ENCODE measurements at regions not wholly inside any gene's neighbourhood (a gene's known extent, or its start where the extent isn't known, plus 50 kb on each side); places are given as distances from the start of the nearest gene placed in this dataset.

GRCh38 chr17:54505404-54505803 is 395.2 kb upstream of the TOM1L1 start:
- Mint-ChIP-seq H3K27ac (no peak overlapping the region), H3K9me3 (ENCODE audit: insufficient read depth) (peaks cover 8% of the 10 kb centered on the region), H3K27me3 (no peaks in the 10 kb centered on the region), H3K4me1 (no peaks in the 10 kb centered on the region), H3K4me3 (no peak overlapping the region)
- no peaks in the 10 kb centered on the region for H4K20me1 ChIP-seq (ENCODE audit: control insufficient read depth, insufficient read depth, low read length, poor library complexity, severe bottlenecking)
- ChIA-PET POLR2A (no interaction called here), CTCF (interaction anchor here (0.9 kb wide), 1 partner anchor 10 kb away, joined by 4 read pairs; no protein-coding TSS in a partner anchor)
- DNase-seq, result no peak
- peaks cover 0 to 4% (median 0%) of the 10 kb centered on the region in 3 donors for H3K9me3 ChIP-seq (ENCODE audit: control extremely low read depth in 1 of 3, control insufficient read depth in 2 of 3, insufficient read depth in 1 of 3, low read length in 2 of 3)
- TF ChIP-seq, protein P1, sequence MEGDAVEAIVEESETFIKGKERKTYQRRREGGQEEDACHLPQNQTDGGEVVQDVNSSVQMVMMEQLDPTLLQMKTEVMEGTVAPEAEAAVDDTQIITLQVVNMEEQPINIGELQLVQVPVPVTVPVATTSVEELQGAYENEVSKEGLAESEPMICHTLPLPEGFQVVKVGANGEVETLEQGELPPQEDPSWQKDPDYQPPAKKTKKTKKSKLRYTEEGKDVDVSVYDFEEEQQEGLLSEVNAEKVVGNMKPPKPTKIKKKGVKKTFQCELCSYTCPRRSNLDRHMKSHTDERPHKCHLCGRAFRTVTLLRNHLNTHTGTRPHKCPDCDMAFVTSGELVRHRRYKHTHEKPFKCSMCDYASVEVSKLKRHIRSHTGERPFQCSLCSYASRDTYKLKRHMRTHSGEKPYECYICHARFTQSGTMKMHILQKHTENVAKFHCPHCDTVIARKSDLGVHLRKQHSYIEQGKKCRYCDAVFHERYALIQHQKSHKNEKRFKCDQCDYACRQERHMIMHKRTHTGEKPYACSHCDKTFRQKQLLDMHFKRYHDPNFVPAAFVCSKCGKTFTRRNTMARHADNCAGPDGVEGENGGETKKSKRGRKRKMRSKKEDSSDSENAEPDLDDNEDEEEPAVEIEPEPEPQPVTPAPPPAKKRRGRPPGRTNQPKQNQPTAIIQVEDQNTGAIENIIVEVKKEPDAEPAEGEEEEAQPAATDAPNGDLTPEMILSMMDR (IDR thresholded peaks at IDR 0.05), result no peak
- TF ChIP-seq EZH2 (IDR thresholded peaks at IDR 0.05; ENCODE audit: borderline replicate concordance, insufficient read depth, low read depth, low read length, poor library complexity, severe bottlenecking), result no peak
- H3K4me3 ChIP-seq (ENCODE audit: control extremely low read depth in 1 of 5, extremely low read depth in 1 of 5, insufficient read depth in 1 of 5, low read depth in 2 of 5, low read length in 4 of 5), result no peak overlapping the region
- no peaks in the 10 kb centered on the region for H3K36me3 ChIP-seq (replicated peaks in 1 of 2; ENCODE audit: control extremely low read depth in 1 of 2, control insufficient read depth in 1 of 2, extremely low read depth in 1 of 2, insufficient read depth in 2 of 2, low read length in 1 of 2)
- no peaks in the 10 kb centered on the region for H3K79me2 ChIP-seq (ENCODE audit: control insufficient read depth, insufficient read depth, low read length)
- no peak overlapping the region for H3K27ac ChIP-seq (ENCODE audit: low read length in 2 of 2)
- ATAC-seq (ENCODE audit: low read depth), result no peak
- H2AFZ ChIP-seq (ENCODE audit: insufficient read depth, low read depth, low read length, poor library complexity, severe bottlenecking), result no peak overlapping the region
- H3K4me1 ChIP-seq (ENCODE audit: control insufficient read depth in 2 of 2, insufficient read depth in 2 of 2, low read length in 2 of 2), result no peaks in the 10 kb centered on the region
- no peak overlapping the region for H3K4me2 ChIP-seq (replicated peaks; ENCODE audit: low read depth, low read length, poor library complexity, severe bottlenecking)
- no peaks in the 10 kb centered on the region for H3K27me3 ChIP-seq (replicated peaks in 1 of 4; ENCODE audit: control extremely low read depth in 1 of 4, control insufficient read depth in 3 of 4, insufficient read depth in 4 of 4, low read length in 3 of 4)
- intact Hi-C loops (cut with micrococcal nuclease), result no loop called here
- no peak overlapping the region for H3K9ac ChIP-seq (ENCODE audit: low read length)

GRCh38 chr17:54518706-54519105 is 381.9 kb upstream of the TOM1L1 start:
- Mint-ChIP-seq H3K27ac (no peak overlapping the region), H3K4me1 (no peaks in the 10 kb centered on the region), H3K27me3 (no peaks in the 10 kb centered on the region), H3K4me3 (no peak overlapping the region), H3K9me3 (ENCODE audit: insufficient read depth) (peaks cover 4% of the 10 kb centered on the region)
- POLR2A ChIA-PET, result no interaction called here
- H2AFZ ChIP-seq (ENCODE audit: insufficient read depth, low read depth, low read length, poor library complexity, severe bottlenecking), result no peak overlapping the region
- H3K9ac ChIP-seq (ENCODE audit: low read length), result no peak overlapping the region
- ATAC-seq (ENCODE audit: low read depth) (no peak), DNase-seq (no peak)
- TF ChIP-seq EZH2 (IDR thresholded peaks at IDR 0.05; ENCODE audit: borderline replicate concordance, insufficient read depth, low read depth, low read length, poor library complexity, severe bottlenecking), result no peak
- TF ChIP-seq, protein P1 (IDR thresholded peaks at IDR 0.05), result no peak
- H3K4me1 ChIP-seq (ENCODE audit: control insufficient read depth in 2 of 2, insufficient read depth in 2 of 2, low read length in 2 of 2), result no peaks in the 10 kb centered on the region
- H4K20me1 ChIP-seq (ENCODE audit: control insufficient read depth, insufficient read depth, low read length, poor library complexity, severe bottlenecking), result no peaks in the 10 kb centered on the region
- no peak overlapping the region for H3K27ac ChIP-seq (ENCODE audit: low read length in 2 of 2)
- CTCF ChIA-PET, result no interaction called here
- 88% methylated on average over 2 of the region's 2 CpGs for WGBS (ENCODE audit: insufficient coverage)
- H3K9me3 ChIP-seq (ENCODE audit: control extremely low read depth in 1 of 3, control insufficient read depth in 2 of 3, insufficient read depth in 1 of 3, low read length in 2 of 3), result peaks cover 0 to 12% (median 1%) of the 10 kb centered on the region in 3 donors
- no peaks in the 10 kb centered on the region for H3K36me3 ChIP-seq (replicated peaks in 1 of 2; ENCODE audit: control extremely low read depth in 1 of 2, control insufficient read depth in 1 of 2, extremely low read depth in 1 of 2, insufficient read depth in 2 of 2, low read length in 1 of 2)
- no peak overlapping the region for H3K4me2 ChIP-seq (replicated peaks; ENCODE audit: low read depth, low read length, poor library complexity, severe bottlenecking)
- no peaks in the 10 kb centered on the region for H3K79me2 ChIP-seq (ENCODE audit: control insufficient read depth, insufficient read depth, low read length)
- no peaks in the 10 kb centered on the region for H3K27me3 ChIP-seq (replicated peaks in 1 of 4; ENCODE audit: control extremely low read depth in 1 of 4, control insufficient read depth in 3 of 4, insufficient read depth in 4 of 4, low read length in 3 of 4)
- intact Hi-C loops (cut with micrococcal nuclease), result no loop called here
- no peak overlapping the region for H3K4me3 ChIP-seq (ENCODE audit: control extremely low read depth in 1 of 5, extremely low read depth in 1 of 5, insufficient read depth in 1 of 5, low read depth in 2 of 5, low read length in 4 of 5)
